GM13977 (cell line): ENCODE measurements at regions not wholly inside any gene's neighbourhood (a gene's known extent, or its start where the extent isn't known, plus 50 kb on each side); places are given as distances from the start of the nearest gene placed in this dataset.
"Not testable (repeated sequence)": the region's sequence is repeated elsewhere in the genome, so short reads cannot be mapped to it uniquely, and the experiment has no call there.

Source experiments
- DNase-seq: peaks from one replicate; pipeline ENCODE4 v3.0.0; 2012; ENCODE audit warnings: low spot score
- CTCF ChIP-seq: IDR thresholded peaks from 2 replicates; pipeline ENCODE4 v1.5.1; 2012; ENCODE audit warnings: mild to moderate bottlenecking, control low read depth; ENCODE audit not compliant: insufficient read depth; ENCODE audit errors: extremely low read depth, missing control alignments
- in situ Hi-C: fragments of 300-500 bp; cut with MboI; formaldehyde crosslinking; loops from one replicate; pipeline ENCODE4 v1.12.0; 2022; ENCODE audit warnings: low sequenced_read_pairs, low pct_unique_long_range_greater_than_20kb, mixed read lengths, inconsistent platforms; ENCODE audit not compliant: unreplicated experiment

GRCh38 chr3:178949896-178950295 lies 121.7 kb downstream of the ZMAT3 start:
- TF ChIP-seq CTCF: no peak
- in situ Hi-C loops: loop anchor here (25.0 kb wide), 1 partner anchor 413 kb away; the partner anchor contains the start of gene KCNMB2
- no peak for DNase-seq

- no peak for DNase-seq
- in situ Hi-C loops: no loop called here
Measured at GRCh38 chr3:178948546-178948945, 123.1 kb downstream of the ZMAT3 start.

GRCh38 chr3:178947738-178948137 lies 123.9 kb downstream of the ZMAT3 start:
- TF ChIP-seq CTCF: peak; percentile 16
- in situ Hi-C loops: no loop called here

More at GRCh38 chr3:178948546-178948945, 123.1 kb downstream of the ZMAT3 start:
- TF ChIP-seq CTCF: no peak

GRCh38 chr3:178942261-178942660 lies 129.3 kb downstream of the ZMAT3 start:
- in situ Hi-C loops, DNase-seq: not testable (repeated sequence)

More at GRCh38 chr3:178947738-178948137, 123.9 kb downstream of the ZMAT3 start:
- no peak for DNase-seq

- no peak for TF ChIP-seq CTCF
- DNase-seq: no peak
- in situ Hi-C loops: no loop called here
Measured at GRCh38 chr3:178930116-178930515, 141.5 kb downstream of the ZMAT3 start.

- TF ChIP-seq CTCF: no peak
- no peak for DNase-seq
- in situ Hi-C loops: no loop called here
Measured at GRCh38 chr3:178916223-178916622, 155.4 kb downstream of the ZMAT3 start.

GRCh38 chr3:178915365-178915764 lies 156.2 kb downstream of the ZMAT3 start:
- DNase-seq: no peak
- no peak for TF ChIP-seq CTCF
- in situ Hi-C loops: no loop called here
